H9 (cell line): ENCODE measurements at regions not wholly inside any gene's neighbourhood (a gene's known extent, or its start where the extent isn't known, plus 50 kb on each side); places are given as distances from the start of the nearest gene placed in this dataset.

Experiments
- DNase-seq: peaks from one replicate; pipeline ENCODE4 v3.0.0-alpha.2; 2017
- H2AFZ ChIP-seq: one replicate; pipeline ENCODE4 v1.6.1; 2013; ENCODE audit warnings: mild to moderate bottlenecking, low read length, control low read depth, moderate library complexity
- H2AK5ac ChIP-seq: 2 replicates; pipeline ENCODE4 v1.6.1; 2013; ENCODE audit warnings: low read length, control low read depth, mixed read lengths; ENCODE audit not compliant: insufficient read length
- H2BK120ac ChIP-seq: one replicate; pipeline ENCODE4 v1.6.1; 2013; ENCODE audit warnings: low read depth, mild to moderate bottlenecking, low read length, control low read depth, inconsistent platforms; ENCODE audit not compliant: poor library complexity, severe bottlenecking
- H2BK12ac ChIP-seq: 2 replicates; pipeline ENCODE4 v1.6.1; 2013; ENCODE audit warnings: low read length, control low read depth, mixed read lengths, low read depth; ENCODE audit not compliant: insufficient read length
- H2BK15ac ChIP-seq: 2 replicates; pipeline ENCODE4 v1.6.1; 2013; ENCODE audit warnings: low read depth, low read length, control low read depth
- H2BK20ac ChIP-seq: one replicate; pipeline ENCODE4 v1.6.1; 2013; ENCODE audit warnings: low read depth, mild to moderate bottlenecking, low read length, control low read depth, inconsistent platforms; ENCODE audit not compliant: poor library complexity, severe bottlenecking
- H2BK5ac ChIP-seq: 2 replicates; pipeline ENCODE4 v1.6.1; 2013; ENCODE audit warnings: low read length, control low read depth, mixed read lengths; ENCODE audit not compliant: insufficient read length
- H3K14ac ChIP-seq: 2 replicates; pipeline ENCODE4 v1.6.1; 2013; ENCODE audit warnings: low read length, control low read depth; ENCODE audit not compliant: insufficient read depth
- H3K18ac ChIP-seq: 2 replicates; pipeline ENCODE4 v1.6.1; 2013; ENCODE audit warnings: low read depth, mild to moderate bottlenecking, mixed read lengths, low read length, control low read depth; ENCODE audit not compliant: insufficient read length
- H3K23ac ChIP-seq: 2 replicates; pipeline ENCODE4 v1.6.1; 2013; ENCODE audit warnings: low read length, control low read depth, mixed read lengths, low read depth; ENCODE audit not compliant: insufficient read length
- H3K23me2 ChIP-seq: 2 replicates; pipeline ENCODE4 v1.6.1; 2013; ENCODE audit warnings: low read depth, mild to moderate bottlenecking, mixed read lengths, low read length, control low read depth; ENCODE audit not compliant: insufficient read length, poor library complexity, severe bottlenecking
- H3K27ac ChIP-seq: 2 replicates; pipeline ENCODE4 v1.5.1; 2013; ENCODE audit warnings: low read length, control low read depth, mixed read lengths, low read depth; ENCODE audit not compliant: insufficient read length
- H3K27me3 ChIP-seq: 2 replicates; pipeline ENCODE4 v1.6.1; 2013; ENCODE audit warnings: low read length, control low read depth, inconsistent platforms; ENCODE audit not compliant: insufficient read depth
- H3K4ac ChIP-seq: 2 replicates; pipeline ENCODE4 v1.6.1; 2013; ENCODE audit warnings: low read depth, mild to moderate bottlenecking, control low read depth, inconsistent platforms, low read length, moderate library complexity
- H3K4me1 ChIP-seq: 2 replicates; pipeline ENCODE4 v1.6.1; 2013; ENCODE audit warnings: low read length, control low read depth, inconsistent platforms; ENCODE audit not compliant: insufficient read depth
- H3K4me2 ChIP-seq: 2 replicates; pipeline ENCODE4 v1.6.1; 2013; ENCODE audit warnings: low read length, control low read depth, mixed read lengths; ENCODE audit not compliant: insufficient read length, insufficient read depth
- H3K56ac ChIP-seq: 2 replicates; pipeline ENCODE4 v1.6.1; 2013; ENCODE audit warnings: low read depth, mild to moderate bottlenecking, mixed read lengths, low read length, control low read depth; ENCODE audit not compliant: insufficient read length
- H3K79me1 ChIP-seq: 2 replicates; pipeline ENCODE4 v1.6.1; 2013; ENCODE audit warnings: low read depth, mild to moderate bottlenecking, moderate library complexity, low read length, control low read depth, inconsistent platforms; ENCODE audit not compliant: insufficient read depth, poor library complexity, severe bottlenecking
- H3K79me2 ChIP-seq: 2 replicates; pipeline ENCODE4 v1.6.1; 2013; ENCODE audit warnings: low read length, control low read depth, inconsistent platforms; ENCODE audit not compliant: insufficient read depth
- H3K9ac ChIP-seq: 2 replicates; pipeline ENCODE4 v1.6.1; 2013; ENCODE audit warnings: low read length, control low read depth, mixed read lengths; ENCODE audit not compliant: insufficient read length; ENCODE audit errors: extremely low read depth
- H3K9me3 ChIP-seq: one replicate; pipeline ENCODE4 v1.6.1; 2013; ENCODE audit warnings: low read depth, low read length, inconsistent platforms; ENCODE audit not compliant: control insufficient read depth
- H3T11ph ChIP-seq: one replicate; pipeline ENCODE4 v1.6.1; 2013; ENCODE audit warnings: mild to moderate bottlenecking, low read length, control low read depth, inconsistent platforms
- H4K20me1 ChIP-seq: one replicate; pipeline ENCODE4 v1.6.1; 2013; ENCODE audit not compliant: control insufficient read depth, insufficient read length, insufficient read depth
- H4K5ac ChIP-seq: 2 replicates; pipeline ENCODE4 v1.6.1; 2013; ENCODE audit warnings: low read depth, mild to moderate bottlenecking, mixed read lengths, low read length, control low read depth; ENCODE audit not compliant: insufficient read length
- H4K8ac ChIP-seq: replicated peaks from 2 replicates; pipeline ENCODE4 v1.6.1; 2013; ENCODE audit warnings: low read length, control low read depth, mixed read lengths, low read depth; ENCODE audit not compliant: insufficient read length
- H4K91ac ChIP-seq: 2 replicates; pipeline ENCODE4 v1.6.1; 2013; ENCODE audit warnings: low read depth, mild to moderate bottlenecking, moderate library complexity, mixed read lengths, low read length, control low read depth; ENCODE audit not compliant: insufficient read length
- H3K27ac Mint-ChIP-seq, 3 experiments: 2 replicates in 2 of 3; 3 replicates in 1 of 3; pipeline ENCODE4 v1.8.0; 2020 to 2021; ENCODE audit warnings: mixed read lengths in 3 of 3, mild to moderate bottlenecking in 1 of 3, moderate library complexity in 1 of 3
- H3K27me3 Mint-ChIP-seq: 2 replicates; pipeline ENCODE4 v1.8.0; 2021; ENCODE audit warnings: low read depth, mild to moderate bottlenecking, moderate library complexity, mixed read lengths
- H3K36me3 Mint-ChIP-seq, 3 experiments: 2 replicates in 2 of 3; 3 replicates in 1 of 3; pipeline ENCODE4 v1.8.0; 2020 to 2021; ENCODE audit warnings: low read depth in 3 of 3, mixed read lengths in 3 of 3; ENCODE audit not compliant: insufficient read depth in 1 of 3
- H3K4me1 Mint-ChIP-seq, 2 experiments: 2 replicates each; pipeline ENCODE4 v1.8.0; 2020; ENCODE audit warnings: mixed read lengths in 2 of 2
- H3K4me3 Mint-ChIP-seq, 2 experiments: 2 replicates in 1 of 2; 3 replicates in 1 of 2; pipeline ENCODE4 v1.8.0; 2020 to 2021; ENCODE audit warnings: mild to moderate bottlenecking in 2 of 2, mixed read lengths in 2 of 2, moderate library complexity in 1 of 2
- H3K9me3 Mint-ChIP-seq, 2 experiments: 2 replicates in 1 of 2; 3 replicates in 1 of 2; pipeline ENCODE4 v1.8.0; 2020; ENCODE audit warnings: mild to moderate bottlenecking in 2 of 2, mixed read lengths in 2 of 2, moderate library complexity in 1 of 2
- WGBS: extraction: QIAGEN DNeasy Blood & Tissue Kit; methylation state at CpG from one replicate; pipeline ENCODE4 v1.1.7; 2013; ENCODE audit warnings: missing lambda C conversion rate, low lambda C conversion rate, mixed read lengths; ENCODE audit not compliant: insufficient read length; ENCODE audit errors: extremely low coverage; 5-methylcytosine and 5-hydroxymethylcytosine counted together
- TF ChIP-seq, protein P1 (sequence below): fragments of 200-600 bp; sonication (generic); conservative IDR thresholded peaks from 3 replicates; pipeline ENCODE4 v1.8.0; 2021; ENCODE audit warnings: antibody characterized with exemption, mild to moderate bottlenecking

DNA sequence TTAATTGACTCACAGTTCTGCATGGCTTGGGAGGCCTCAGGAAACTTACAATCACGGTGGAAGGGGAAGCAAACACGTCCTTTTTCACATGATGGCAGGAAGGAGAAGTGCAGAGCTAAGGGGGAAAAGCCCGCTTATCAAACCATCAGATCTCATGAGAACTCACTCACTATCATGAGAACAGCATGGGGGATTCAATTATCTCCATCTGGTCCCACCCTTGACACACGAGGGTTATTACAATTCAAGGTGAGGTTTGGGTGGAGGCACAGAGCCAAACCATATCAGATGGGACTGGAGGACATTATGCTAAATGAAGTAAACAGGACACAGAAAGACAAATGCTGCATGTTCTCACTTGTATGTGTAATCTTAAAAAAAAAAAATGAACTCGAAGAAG, 141.4 kb upstream of the HABP2 start:
- no peak overlapping the region for H3T11ph ChIP-seq
- H4K91ac ChIP-seq, result no peak overlapping the region
- H3K23me2 ChIP-seq, result no peaks in the 10 kb centered on the region
- H3K27ac Mint-ChIP-seq, result no peak overlapping the region
- no peak overlapping the region for H3K27ac ChIP-seq
- H3K9me3 Mint-ChIP-seq, result no peaks in the 10 kb centered on the region; a peak in 3 of 5 replicates
- no peak for DNase-seq
- no peak overlapping the region for H3K56ac ChIP-seq
- H3K14ac ChIP-seq, result no peak overlapping the region
- WGBS, result no CpG with 5 or more reads among the region's 5 CpGs
- no peak overlapping the region for H2BK12ac ChIP-seq
- H3K36me3 Mint-ChIP-seq, result no peaks in the 10 kb centered on the region
- no peak overlapping the region for H3K9ac ChIP-seq
- no peaks in the 10 kb centered on the region for H4K20me1 ChIP-seq
- no peak overlapping the region for H2AFZ ChIP-seq
- H3K4me2 ChIP-seq, result no peak overlapping the region
- no peak overlapping the region for H3K23ac ChIP-seq
- no peak overlapping the region for H2BK15ac ChIP-seq
- peaks cover 31 to 49% of the 10 kb centered on the region in 2 experiments for H3K4me1 Mint-ChIP-seq
- no peaks in the 10 kb centered on the region for H3K79me1 ChIP-seq
- no peak overlapping the region for H2BK120ac ChIP-seq
- no peak overlapping the region for H2BK5ac ChIP-seq
- H3K4me1 ChIP-seq, result peaks cover 11% of the 10 kb centered on the region
- H3K4me3 Mint-ChIP-seq, result no peak overlapping the region
- peaks cover 59% of the 10 kb centered on the region for H3K27me3 Mint-ChIP-seq
- H2AK5ac ChIP-seq, result no peak overlapping the region
- H4K8ac ChIP-seq, result no peak overlapping the region
- H3K4ac ChIP-seq, result no peak overlapping the region
- TF ChIP-seq, protein P1, sequence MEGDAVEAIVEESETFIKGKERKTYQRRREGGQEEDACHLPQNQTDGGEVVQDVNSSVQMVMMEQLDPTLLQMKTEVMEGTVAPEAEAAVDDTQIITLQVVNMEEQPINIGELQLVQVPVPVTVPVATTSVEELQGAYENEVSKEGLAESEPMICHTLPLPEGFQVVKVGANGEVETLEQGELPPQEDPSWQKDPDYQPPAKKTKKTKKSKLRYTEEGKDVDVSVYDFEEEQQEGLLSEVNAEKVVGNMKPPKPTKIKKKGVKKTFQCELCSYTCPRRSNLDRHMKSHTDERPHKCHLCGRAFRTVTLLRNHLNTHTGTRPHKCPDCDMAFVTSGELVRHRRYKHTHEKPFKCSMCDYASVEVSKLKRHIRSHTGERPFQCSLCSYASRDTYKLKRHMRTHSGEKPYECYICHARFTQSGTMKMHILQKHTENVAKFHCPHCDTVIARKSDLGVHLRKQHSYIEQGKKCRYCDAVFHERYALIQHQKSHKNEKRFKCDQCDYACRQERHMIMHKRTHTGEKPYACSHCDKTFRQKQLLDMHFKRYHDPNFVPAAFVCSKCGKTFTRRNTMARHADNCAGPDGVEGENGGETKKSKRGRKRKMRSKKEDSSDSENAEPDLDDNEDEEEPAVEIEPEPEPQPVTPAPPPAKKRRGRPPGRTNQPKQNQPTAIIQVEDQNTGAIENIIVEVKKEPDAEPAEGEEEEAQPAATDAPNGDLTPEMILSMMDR, result no peak
- H4K5ac ChIP-seq, result no peak overlapping the region
- H3K79me2 ChIP-seq, result no peaks in the 10 kb centered on the region
- H3K27me3 ChIP-seq, result no peaks in the 10 kb centered on the region
- no peaks in the 10 kb centered on the region for H3K9me3 ChIP-seq
- H2BK20ac ChIP-seq, result no peak overlapping the region
- no peak overlapping the region for H3K18ac ChIP-seq
